Islet precursor cell (in vitro differentiated cells): ENCODE measurements at regions not wholly inside any gene's neighbourhood (a gene's known extent, or its start where the extent isn't known, plus 50 kb on each side); places are given as distances from the start of the nearest gene placed in this dataset.
"Not testable (repeated sequence)": the region's sequence is repeated elsewhere in the genome, so short reads cannot be mapped to it uniquely, and the experiment has no call there.

Experiments used
- DNase-seq: peaks from one replicate; pipeline ENCODE4 v3.0.0-alpha.2; 2018

DNA sequence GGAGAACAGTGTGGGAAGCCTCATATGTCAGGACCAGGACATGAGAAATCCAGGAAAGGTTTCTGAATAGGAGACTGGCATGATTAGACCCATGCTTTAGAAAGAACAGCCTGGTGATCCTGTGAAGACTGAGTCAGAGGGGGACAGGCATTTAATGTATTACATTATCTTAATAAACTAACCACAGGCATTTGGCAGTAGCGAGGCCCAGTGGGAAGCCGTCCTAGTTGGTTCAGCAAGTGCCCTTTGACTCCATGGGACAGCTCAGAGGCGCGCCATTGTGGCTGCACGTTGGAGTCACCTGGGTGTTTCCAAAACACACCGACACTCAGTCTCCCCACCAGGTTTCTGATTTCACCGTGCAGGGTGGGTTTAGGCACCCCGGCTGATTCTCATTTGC is 90.5 kb upstream of the DGKG start:
- DNase-seq, result no peak

DNA sequence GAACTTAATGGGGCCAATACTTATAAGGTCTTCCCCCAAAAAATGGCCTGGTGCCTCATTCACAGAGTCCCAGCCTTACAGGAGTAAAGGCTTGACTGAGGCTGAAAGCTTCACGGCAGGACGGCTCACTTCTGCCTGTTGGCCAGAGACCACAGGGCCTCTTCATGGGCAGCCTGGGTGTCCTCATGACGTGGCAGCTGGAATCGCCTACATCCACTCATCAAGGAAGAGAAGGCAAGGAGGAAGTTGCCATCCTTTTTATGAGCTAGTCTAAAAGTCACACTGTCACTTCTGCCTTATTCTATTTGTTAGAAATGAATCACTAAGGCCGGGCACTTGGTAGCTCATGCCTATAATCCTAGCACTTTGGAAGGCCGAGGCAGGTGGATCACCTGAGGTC is 89.3 kb upstream of the DGKG start:
- DNase-seq, result no peak

DNA sequence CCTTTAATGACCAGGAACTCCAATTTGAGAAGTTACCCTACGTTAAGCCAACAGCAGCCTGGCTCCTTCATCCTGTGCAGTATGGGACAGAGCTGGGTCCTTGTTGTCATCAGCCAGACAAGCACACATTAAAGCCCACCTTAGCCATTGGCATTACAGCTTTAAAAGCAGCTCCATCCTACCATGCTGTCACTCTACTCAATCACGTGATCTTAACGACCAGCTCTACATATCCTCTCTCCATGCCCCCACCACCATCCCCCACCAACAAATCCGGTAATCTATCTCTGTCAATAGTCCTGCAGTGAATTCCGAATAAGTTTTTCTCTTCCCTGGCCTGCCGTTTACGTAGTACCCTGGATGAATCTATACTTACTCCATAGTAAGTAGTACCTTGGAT is 82.9 kb upstream of the DGKG start:
- no peak for DNase-seq

DNA sequence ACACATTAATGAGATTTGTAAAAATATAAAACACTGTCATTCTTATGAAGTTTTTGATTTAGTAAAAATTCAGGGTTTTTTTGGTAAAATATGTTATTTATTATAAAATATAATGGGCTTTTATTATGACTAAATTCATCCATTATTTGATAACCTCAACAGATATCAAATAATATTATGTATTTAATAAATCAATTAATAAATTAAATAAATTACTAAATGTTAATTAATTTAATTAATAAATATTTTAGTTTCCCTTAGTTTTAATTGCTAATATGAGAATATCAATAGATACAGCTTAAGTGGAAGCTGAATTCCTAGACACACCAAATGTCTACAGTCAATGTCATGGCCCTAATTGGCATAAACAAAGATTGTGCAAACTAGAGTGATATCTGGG is 82.3 kb upstream of the DGKG start:
- no peak for DNase-seq

DNA sequence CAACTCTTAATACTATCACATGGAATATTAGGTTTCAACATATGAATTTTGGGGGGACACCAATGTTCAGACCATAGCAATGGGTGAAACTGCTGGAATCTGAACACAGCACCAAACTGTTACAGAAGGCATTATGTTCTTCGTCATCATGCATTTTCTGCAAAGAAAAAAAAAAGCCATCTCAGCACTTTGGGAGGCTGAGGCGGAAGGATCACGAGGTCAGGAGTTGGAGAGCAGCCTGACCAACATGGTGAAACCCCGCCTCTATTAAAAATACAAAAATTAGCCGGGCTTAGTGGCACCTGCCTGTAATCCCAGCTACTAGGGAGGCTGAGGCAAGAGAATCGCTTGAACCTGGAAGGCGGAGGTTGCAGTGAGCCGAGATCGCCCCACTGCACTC is 80.9 kb upstream of the DGKG start:
- DNase-seq, result not testable (repeated sequence)

DNA sequence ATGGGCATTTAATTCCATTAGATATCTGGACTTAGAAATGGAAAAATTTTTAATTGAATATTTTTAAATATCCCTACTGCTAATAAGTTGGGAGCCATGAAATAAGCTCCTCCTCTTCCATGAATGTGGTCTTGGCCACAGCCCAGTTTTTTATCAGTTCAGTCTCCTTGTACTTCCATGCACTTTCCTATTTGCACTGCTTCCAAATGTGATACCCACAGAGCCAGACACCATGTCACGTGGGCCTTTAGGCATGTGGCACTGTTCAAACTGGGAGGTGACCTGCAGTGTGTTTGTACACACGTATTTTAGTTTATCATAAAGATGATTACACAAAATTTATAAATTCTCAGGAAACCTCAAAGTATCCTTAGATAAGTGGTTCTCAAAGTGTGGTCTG is 80.1 kb upstream of the DGKG start:
- no peak for DNase-seq

DNA sequence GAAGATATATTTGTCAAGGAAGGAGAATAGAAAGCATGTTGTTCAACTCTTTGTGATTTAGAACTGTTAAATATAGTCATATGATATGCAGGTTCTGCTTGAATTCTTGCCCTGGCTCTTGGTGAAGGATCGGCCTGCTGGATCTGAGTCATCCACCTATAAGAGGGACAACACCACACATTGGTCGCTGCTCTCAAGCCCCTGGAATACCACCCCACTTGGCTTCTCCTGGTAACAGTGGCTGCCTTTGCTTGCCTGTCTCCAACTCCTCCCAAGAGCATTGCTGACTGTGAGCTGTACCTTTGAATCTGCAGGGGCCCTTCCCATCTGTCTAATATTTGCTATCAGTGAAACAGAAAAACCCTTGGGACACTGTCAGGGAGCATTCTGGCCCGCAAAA is 78.9 kb upstream of the DGKG start:
- DNase-seq, result no peak

DNA sequence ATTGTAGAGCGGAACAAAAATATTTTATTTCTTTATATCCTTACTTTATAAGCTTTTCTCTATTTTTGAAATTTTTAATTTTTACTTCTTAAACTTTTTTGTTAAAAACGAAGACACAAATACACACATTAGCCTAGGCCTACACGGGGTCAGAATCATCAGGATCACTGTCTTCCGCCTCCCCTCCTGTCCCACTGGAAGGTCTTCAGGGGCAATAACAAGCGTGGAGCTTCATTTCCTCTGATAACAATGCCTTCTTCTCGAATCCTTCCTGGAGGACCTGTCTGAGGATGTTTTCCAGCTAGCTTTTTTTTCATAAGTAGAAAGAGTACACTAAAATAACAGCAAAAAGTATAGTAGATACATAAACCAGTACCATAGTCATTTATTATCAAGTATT is 77.7 kb upstream of the DGKG start:
- no peak for DNase-seq

DNA sequence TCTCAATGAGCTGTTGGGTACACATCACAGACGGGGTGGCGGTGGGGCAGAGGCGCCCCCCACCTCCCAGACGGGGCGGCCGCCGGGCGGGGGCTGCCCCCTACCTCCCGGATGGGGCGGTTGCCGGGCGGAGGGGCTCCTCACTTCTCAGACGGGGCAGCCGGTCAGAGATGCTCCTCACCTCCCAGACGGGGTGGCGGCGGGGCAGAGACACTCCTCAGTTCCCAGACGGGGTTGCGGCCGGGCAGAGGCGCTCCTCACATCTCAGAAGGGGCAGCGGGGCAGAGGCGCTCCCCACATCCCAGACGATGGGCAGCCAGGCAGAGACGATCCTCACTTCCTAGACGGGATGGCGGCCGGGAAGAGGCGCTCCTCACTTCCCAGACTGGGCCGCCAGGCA is 73.3 kb upstream of the DGKG start:
- not testable (repeated sequence) for DNase-seq

DNA sequence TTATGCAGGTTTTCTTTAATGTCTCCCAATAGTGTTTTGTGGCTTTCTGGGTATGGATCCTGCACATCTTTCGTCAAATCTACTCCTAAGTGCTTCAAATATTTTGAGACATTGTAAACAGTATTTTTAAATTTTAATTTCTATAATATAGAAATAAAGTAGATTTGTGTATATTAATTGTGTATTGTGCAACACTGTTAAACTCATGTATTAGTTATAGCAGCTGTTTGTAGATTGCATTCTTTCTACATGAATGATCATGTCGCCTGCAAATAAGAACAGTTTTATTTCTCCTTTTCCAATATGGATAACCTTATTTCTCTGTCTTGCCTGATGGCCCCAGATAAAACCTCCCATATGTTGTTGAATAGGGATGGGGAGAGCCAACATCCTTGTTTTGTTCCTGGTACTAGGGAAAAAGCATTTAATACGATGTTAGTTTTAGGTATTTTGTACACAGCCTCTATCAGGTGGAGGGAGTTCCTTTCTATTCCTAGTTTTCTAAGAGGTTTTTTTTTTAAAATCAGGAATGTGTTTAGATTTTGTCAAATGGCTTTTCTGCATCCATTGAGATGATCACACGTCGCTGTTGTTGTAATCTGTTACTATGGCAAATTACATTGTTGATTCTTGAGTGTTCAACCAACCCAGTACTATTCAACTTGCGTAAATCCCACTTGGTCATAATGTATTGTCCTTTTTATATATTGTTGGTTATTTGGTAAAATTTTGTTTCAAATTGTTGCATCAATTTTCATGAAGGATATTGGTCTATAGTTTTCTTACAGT is 71.1 kb upstream of the DGKG start:
- no peak for DNase-seq

DNA sequence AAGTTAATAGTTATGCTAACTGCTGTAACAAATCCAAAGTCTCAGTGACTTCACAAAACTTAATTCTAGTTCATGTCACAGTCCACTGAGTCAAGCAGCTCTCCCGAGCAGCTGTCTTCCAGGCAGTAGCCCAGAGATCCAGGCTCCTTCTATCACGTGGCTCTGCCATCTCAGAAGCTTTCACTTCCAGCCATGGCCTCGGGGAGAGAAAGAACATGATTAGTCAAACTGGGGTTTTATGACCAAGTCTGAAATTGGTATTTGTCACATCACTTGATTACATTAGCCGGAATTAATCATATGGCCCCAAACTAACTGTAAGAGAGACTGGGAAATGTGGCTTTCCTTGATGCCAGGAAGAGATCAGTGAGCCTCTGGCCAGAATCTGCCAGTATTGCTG is 70.2 kb upstream of the DGKG start:
- no peak for DNase-seq

DNA sequence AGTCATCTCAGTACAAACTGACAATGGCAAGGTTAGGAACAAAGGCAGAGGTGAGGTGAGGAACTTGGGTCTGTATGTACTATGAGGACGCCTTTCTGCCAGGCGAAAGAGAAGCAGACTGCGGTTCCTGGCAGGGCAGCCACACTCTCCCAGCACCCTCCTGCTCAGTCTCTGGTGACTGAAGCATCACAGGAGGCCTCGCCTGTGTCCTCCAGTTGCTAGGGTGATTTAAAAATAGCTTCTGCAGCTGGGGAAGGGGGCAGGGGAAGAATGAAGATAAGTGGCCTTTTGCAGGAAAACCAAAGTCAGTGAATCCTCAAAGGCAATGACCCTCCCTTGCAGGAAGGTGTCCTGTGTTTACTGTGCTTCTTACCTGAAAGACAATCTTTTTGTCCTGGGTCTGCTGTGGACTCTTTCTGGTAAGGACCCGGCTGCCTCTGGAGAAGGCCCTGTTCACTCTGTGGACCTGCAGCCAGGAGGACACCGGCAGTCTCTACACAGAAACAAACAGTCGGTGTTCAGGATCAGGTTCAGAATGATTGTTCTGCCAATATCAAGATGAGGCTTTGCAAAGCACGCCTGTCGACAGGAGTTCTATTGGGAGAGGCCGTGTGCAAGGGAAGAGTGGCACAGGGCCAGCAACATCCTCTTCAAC is 65.7 kb upstream of the DGKG start:
- DNase-seq, result no peak

DNA sequence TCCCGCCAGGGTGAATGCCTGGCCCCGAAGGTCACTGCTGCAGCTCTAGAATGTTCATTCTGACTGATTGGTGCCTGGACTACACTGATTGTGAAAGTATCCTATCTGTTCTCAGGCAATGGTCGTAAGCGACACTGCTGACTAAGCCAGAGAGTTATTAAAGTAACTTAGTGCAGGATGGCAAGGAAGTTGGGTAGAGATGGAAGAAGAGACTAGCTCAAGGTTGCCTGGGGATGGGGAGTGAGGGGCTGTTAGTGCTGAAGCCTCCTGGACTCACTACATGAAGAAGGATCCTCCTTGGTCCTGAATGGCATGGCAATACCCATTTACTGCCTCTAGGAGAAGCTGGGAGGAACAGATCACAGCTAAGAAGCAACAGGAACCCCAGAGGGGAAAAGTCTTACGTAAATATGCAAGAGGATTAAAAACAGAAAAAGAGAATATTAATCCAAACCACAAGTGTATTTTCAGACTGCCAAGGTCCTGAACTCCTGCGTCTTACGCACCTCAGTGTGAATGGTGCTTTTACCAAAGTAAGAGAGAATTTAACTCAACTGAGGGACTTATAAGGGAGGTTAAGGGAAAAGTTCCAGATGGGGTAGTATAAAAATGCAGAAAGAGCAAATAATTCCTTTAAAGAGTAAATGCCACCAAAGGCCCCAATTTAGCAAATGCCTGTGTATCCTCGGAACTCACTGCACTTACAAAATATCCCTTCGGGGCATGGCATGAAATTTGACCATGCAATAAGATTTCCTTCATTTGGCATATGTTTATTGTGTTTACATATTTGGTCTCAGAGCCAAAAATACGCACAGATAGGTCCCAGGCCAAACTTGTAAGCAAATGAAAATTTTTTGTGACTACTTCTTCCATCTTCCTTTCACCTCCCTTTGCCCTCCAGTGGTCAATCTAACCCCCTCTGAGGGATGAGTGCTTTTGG is 64.0 kb upstream of the DGKG start:
- DNase-seq, result no peak

DNA sequence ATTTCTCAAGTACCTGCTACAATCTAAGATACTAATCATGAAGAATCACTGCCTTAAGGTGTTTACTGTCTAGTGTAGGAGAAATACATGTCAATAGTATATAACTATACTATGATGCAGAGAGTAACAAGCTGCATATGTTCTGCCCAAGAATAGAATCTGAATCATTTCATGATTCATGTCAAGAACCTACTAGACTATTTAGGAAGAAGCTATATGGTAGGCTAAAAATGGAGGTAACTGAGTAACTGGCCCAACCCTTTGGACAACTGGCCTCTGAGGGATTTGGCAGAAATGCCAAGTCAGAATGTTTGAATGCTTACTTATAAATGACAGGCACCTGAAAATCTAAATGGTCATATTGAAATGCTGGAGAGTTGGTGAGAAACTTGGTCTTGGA is 59.9 kb upstream of the DGKG start:
- DNase-seq, result no peak

DNA sequence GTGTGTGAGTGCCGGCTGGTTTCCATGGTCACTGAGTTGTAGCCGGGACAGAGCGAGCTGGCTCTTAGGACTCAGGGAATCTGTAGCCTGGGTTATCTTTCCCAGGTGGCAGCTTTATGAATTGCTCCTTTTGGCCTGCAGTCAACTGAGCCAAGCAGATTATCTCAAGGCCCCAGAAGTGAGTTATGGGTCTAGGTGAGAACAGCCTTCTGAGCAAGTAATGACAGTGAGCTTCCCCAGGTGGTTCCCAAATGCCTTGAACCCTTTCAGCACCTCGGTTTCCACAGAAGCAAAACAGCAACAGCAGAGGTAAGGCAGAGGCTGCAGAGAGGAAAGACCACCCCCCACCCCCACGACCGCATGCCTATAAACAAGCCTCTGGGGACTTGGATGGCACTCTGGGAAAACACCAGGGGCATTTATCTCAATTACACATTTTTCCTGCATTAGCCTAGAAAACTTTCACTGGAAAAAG is 56.7 kb upstream of the DGKG start:
- peak; percentile 69 for DNase-seq

DNA sequence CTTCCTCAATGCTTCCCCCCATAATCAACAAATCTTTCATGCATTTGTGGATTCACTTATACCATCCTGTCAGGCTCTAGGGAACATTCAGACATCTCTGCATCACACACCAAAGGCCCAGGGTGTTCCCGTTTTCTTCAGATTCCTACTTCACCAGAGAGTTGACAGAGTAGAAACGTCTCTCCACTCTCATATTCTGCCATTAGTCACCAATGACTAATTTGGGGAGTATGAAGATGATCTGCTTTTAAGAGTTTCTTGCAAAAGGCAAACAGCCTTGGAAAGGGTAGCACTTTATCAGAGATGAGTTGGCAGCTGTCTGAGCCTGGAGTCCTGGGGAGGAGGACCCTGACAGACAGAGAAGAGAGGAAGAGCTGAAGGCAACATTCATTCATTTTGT is 55.8 kb upstream of the DGKG start:
- peak; percentile 74 for DNase-seq

DNA sequence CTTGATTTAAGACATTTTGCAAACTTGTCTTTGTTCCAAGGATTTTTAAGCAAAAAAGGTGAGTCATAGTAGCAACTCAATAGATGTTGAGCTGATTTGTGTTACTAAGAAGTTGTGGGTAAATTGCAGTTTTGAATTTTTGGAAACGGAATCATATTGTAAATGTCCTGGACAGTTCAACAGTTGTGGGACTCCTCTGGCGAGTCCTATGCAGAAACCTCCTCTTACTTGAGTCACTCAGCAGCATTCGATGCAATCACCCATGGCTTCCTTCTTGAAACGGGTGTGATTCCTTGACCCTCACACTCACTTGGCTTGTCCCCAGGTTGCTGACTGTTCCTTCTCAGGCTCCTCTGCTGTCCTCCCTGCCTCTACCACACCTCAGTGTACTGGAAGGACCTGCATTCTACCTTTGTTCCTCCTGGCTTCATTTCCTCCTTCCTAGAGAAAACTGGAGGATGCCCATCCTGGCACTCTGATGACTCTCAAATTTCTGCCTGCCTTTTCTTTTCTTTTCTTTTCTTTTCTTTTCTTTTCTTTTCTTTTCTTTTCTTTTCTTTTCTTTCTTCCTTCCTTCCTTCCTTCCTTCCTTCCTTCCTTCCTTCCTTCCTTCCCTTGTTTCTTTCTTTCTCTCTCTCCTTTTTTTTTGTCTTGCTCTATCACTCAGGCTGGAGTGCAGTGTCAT is 52.8 kb upstream of the DGKG start:
- no peak for DNase-seq

DNA sequence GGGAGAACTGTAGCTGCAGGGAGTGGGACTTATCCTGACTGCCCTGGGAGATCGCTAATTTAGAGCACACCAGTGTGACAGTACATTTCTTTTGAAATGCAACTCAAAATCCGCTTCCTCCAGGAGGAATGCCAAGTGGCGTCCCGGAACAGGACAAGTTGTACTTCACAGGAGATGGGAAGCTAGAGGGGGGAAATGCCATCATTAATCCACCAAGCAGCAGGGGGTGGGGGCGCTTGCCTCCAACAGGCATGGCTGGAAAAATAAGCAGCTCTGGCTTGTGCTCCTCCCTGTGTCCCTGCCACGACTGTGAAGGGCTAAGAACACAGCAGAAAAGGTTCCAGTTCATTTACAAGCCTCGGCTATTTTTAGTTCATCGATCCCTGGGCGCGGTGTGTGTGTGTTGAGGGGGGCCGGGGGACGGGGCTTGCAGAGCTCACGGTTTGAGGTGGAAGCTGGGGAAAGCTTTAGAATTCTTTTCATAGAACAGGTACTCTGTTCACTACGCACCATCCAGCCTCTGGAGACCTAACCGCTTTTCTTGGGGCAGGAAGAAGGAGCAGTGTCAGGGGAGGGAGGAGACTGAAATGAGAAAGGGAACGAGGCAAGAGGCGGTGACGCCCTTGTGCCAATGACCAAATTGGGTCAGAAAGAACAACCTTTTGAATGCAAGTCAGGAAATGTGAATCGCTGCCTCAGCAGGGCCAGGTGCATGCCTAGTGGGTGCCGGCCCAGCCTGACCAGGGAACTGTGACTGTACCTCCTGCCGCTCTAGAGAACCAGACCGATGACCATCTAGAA is 51.8 kb upstream of the DGKG start:
- peak; percentile 70 for DNase-seq

DNA sequence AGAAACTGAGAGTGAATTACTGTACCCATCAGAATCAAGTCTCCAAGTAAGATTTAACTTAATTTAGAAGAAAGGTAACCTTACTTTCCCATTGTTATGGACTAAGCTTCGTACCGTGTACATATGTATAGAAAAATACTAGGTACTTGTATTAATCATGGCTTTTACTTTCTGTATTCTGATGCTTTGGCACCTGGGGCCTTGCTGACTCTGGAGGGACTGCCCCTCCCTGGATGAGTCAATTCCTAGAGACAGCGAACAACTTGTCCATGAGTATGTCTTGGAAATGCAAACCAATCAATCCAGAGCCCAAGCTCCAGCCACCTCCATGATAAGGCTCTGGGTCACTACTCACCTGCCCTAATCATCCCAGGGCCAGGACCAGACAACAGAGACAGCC is 50.0 kb upstream of the DGKG start:
- no peak for DNase-seq
